ENCODE measurements at regions not wholly inside any gene's neighbourhood (a gene's known extent, or its start where the extent isn't known, plus 50 kb on each side); places are given as distances from the start of the nearest gene placed in this dataset.

DNA sequence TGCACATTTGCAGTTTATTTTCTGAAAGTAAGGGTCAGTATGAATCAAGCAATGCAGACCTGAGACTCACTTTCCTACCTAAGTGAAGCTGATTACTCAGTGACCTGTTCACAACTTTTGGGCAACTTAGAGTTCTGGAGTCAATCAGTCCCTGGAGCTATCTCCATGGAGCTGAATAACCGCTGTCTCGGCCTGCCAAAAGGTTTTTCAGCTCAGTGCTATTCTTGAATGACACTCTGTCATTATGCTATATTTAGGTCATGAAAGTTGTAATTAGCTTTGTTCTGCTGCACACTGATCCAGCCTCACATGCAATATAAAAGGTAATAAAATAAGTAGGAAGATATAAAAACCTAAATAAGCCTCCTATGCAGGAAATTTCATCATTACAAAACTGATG lies 356.0 kb downstream of the BMP2 start:
- FAIRE-seq, result no peak
- no peaks in the 10 kb centered on the region for H3K4me1 ChIP-seq (ENCODE audit: insufficient read depth, low read length)
- H3K27ac ChIP-seq (ENCODE audit: extremely low read length, insufficient read depth, low read length), result no peak overlapping the region
- H3K4me2 ChIP-seq (ENCODE audit: low read depth, low read length), result no peak overlapping the region
- WGBS (ENCODE audit: low lambda C conversion rate), result 24% methylated on average over 2 of the region's 2 CpGs
- ATAC-seq, result no peak
- DNase-seq (ENCODE audit: low spot score), result no peak
- H3K9me3 ChIP-seq (ENCODE audit: low read length), result no peaks in the 10 kb centered on the region
- no peak overlapping the region for H2AFZ ChIP-seq (ENCODE audit: low read length)
- CTCF ChIA-PET (ENCODE audit: low intra/inter-chr PET ratio, low total read pairs), result no interaction called here
- no peaks in the 10 kb centered on the region for H3K79me2 ChIP-seq (ENCODE audit: insufficient read depth, low read length)
- H3K9ac ChIP-seq (ENCODE audit: insufficient read depth, low read depth, low read length), result no peak overlapping the region
- intact Hi-C loops (cut with micrococcal nuclease; ENCODE audit: unreplicated experiment), result no loop called here
- in situ Hi-C loops (cut with HindIII; ENCODE audit: extremely low pct_ligation_motif_present, low pct_unique_long_range_greater_than_20kb), result no loop called here
- no peaks in the 10 kb centered on the region for H4K20me1 ChIP-seq (ENCODE audit: insufficient read depth, low read length)
- H3K27me3 ChIP-seq (ENCODE audit: control insufficient read depth in 1 of 2, insufficient read depth in 2 of 2, low read length in 2 of 2), result 0 out of 5 replicates have a peak, but pooled peaks cover 0 to 2% of the 10 kb centered on the region in 2 experiments
- no peaks in the 10 kb centered on the region for H3K36me3 ChIP-seq (replicated peaks in 1 of 2; ENCODE audit: control insufficient read depth in 1 of 2, insufficient read depth in 2 of 2, low read length in 2 of 2)
- POLR2A ChIA-PET, result no interaction called here
- no peak overlapping the region for H3K4me3 ChIP-seq (replicated peaks in 1 of 3; ENCODE audit: insufficient read depth in 1 of 3, low read depth in 2 of 3, low read length in 3 of 3)
- no peak for TF ChIP-seq ZNF562 (CRISPR knock-in tag; IDR thresholded peaks at IDR 0.05; ENCODE audit: borderline replicate concordance)
- TF ChIP-seq NCOA1 (CRISPR knock-in tag; IDR thresholded peaks at IDR 0.05), result no peak
- TF ChIP-seq ZNF747 (CRISPR knock-in tag; IDR thresholded peaks at IDR 0.05; ENCODE audit: borderline replicate concordance), result no peak
- no peak for TF ChIP-seq SIX1 (CRISPR knock-in tag; IDR thresholded peaks at IDR 0.05; ENCODE audit: borderline replicate concordance)
- TF ChIP-seq, protein P1, sequence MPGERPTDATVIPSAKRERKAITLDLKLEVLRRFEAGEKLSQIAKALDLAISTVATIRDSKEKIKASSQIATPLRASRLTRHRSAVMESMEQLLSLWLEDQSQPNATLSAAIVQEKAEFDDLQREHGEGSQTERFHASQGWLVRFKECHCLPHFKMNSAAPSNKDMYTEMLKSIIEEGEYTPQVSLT (CRISPR knock-in tag; IDR thresholded peaks at IDR 0.05; ENCODE audit: borderline replicate concordance, low read depth), result no peak
- TF ChIP-seq ETV5 (CRISPR knock-in tag; IDR thresholded peaks at IDR 0.05; ENCODE audit: borderline replicate concordance), result no peak
- TF ChIP-seq ZNF496 (CRISPR knock-in tag; IDR thresholded peaks at IDR 0.05; ENCODE audit: insufficient replicate concordance), result no peak
- TF ChIP-seq, protein P2, sequence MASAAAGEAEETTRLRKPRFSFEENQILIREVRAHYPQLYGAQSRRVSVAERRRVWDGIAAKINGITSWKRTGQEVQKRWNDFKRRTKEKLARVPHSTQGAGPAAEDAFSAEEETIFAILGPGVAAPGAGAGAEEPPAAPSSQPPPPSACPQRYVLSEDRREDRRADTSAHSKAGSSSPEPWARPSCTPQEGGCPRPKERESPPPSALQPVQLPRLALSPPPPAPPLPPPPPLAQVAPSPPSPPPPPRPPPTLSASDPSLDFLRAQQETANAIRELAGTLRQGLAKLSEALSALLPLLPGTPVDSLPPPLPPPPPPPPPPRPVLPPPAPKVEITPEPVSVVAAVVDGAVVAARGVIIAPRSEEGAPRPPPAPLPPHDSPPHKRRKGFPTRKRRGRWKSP (CRISPR knock-in tag; IDR thresholded peaks at IDR 0.05), result no peak
- no peak for TF ChIP-seq IKZF1 (IDR thresholded peaks at IDR 0.05)
- TF ChIP-seq ZNF44 (CRISPR knock-in tag; IDR thresholded peaks at IDR 0.05), result no peak
- no peak for TF ChIP-seq RBFOX2 (IDR thresholded peaks at IDR 0.05; ENCODE audit: low read depth, low read length)
- TF ChIP-seq RXRA (CRISPR knock-in tag; IDR thresholded peaks at IDR 0.05), result no peak
- no peak for TF ChIP-seq THAP7 (CRISPR knock-in tag; IDR thresholded peaks at IDR 0.05)
- TF ChIP-seq, protein P3, sequence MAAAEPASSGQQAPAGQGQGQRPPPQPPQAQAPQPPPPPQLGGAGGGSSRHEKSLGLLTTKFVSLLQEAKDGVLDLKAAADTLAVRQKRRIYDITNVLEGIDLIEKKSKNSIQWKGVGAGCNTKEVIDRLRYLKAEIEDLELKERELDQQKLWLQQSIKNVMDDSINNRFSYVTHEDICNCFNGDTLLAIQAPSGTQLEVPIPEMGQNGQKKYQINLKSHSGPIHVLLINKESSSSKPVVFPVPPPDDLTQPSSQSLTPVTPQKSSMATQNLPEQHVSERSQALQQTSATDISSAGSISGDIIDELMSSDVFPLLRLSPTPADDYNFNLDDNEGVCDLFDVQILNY (CRISPR knock-in tag; conservative IDR thresholded peaks at IDR 0.05), result no peak
- no peak for TF ChIP-seq ZNF350 (CRISPR knock-in tag; IDR thresholded peaks at IDR 0.05; ENCODE audit: borderline replicate concordance, low read depth)
- TF ChIP-seq MTA3 (CRISPR knock-in tag; IDR thresholded peaks at IDR 0.05), result no peak
- no peak for TF ChIP-seq KLF16 (CRISPR knock-in tag; IDR thresholded peaks at IDR 0.05)
- TF ChIP-seq, protein P4, sequence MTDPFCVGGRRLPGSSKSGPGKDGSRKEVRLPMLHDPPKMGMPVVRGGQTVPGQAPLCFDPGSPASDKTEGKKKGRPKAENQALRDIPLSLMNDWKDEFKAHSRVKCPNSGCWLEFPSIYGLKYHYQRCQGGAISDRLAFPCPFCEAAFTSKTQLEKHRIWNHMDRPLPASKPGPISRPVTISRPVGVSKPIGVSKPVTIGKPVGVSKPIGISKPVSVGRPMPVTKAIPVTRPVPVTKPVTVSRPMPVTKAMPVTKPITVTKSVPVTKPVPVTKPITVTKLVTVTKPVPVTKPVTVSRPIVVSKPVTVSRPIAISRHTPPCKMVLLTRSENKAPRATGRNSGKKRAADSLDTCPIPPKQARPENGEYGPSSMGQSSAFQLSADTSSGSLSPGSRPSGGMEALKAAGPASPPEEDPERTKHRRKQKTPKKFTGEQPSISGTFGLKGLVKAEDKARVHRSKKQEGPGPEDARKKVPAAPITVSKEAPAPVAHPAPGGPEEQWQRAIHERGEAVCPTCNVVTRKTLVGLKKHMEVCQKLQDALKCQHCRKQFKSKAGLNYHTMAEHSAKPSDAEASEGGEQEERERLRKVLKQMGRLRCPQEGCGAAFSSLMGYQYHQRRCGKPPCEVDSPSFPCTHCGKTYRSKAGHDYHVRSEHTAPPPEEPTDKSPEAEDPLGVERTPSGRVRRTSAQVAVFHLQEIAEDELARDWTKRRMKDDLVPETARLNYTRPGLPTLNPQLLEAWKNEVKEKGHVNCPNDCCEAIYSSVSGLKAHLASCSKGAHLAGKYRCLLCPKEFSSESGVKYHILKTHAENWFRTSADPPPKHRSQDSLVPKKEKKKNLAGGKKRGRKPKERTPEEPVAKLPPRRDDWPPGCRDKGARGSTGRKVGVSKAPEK (CRISPR knock-in tag; IDR thresholded peaks at IDR 0.05; ENCODE audit: borderline replicate concordance), result no peak
- BruUV-seq (replicated peaks), result no TSS peak
